Keratinocyte (primary cell): ENCODE measurements at regions not wholly inside any gene's neighbourhood (a gene's known extent, or its start where the extent isn't known, plus 50 kb on each side); places are given as distances from the start of the nearest gene placed in this dataset.

Experiments used
- DNase-seq: peaks from one replicate; pipeline ENCODE4 v3.0.0-alpha.2; 2011; ENCODE audit warnings: low read depth, missing footprints, low spot score
- FAIRE-seq: peaks from 2 replicates; lab custom pipeline; 2011; peaks lifted over from hg19 to GRCh38; lab: Jason Lieb, UNC
- H2AFZ ChIP-seq: 2 replicates; pipeline ENCODE4 v1.6.0; 2012; ENCODE audit warnings: low read length, control low read depth, inconsistent platforms; ENCODE audit not compliant: control insufficient read depth
- H3K27ac ChIP-seq: 2 replicates; pipeline ENCODE4 v1.5.1; 2011; ENCODE audit warnings: low read length; ENCODE audit not compliant: control insufficient read depth, insufficient read depth
- H3K27me3 ChIP-seq: 3 replicates; pipeline ENCODE4 v1.6.0; 2011; ENCODE audit warnings: low read length; ENCODE audit not compliant: control insufficient read depth, insufficient read depth; ENCODE audit errors: extremely low read depth
- H3K36me3 ChIP-seq, 2 experiments: 2 replicates in 1 of 2; 3 replicates in 1 of 2; pipeline ENCODE4 v1.5.1; 2011; ENCODE audit warnings: low read length in 2 of 2, mild to moderate bottlenecking in 1 of 2; ENCODE audit not compliant: control insufficient read depth in 2 of 2, insufficient read depth in 2 of 2; ENCODE audit errors: extremely low read depth in 1 of 2
- H3K4me1 ChIP-seq: 3 replicates; pipeline ENCODE4 v1.5.1; 2011; ENCODE audit warnings: low read length; ENCODE audit not compliant: control insufficient read depth, insufficient read depth; ENCODE audit errors: extremely low read depth
- H3K4me2 ChIP-seq: 3 replicates; pipeline ENCODE4 v1.6.0; 2011; ENCODE audit warnings: low read depth, low read length; ENCODE audit not compliant: control insufficient read depth, insufficient read depth; ENCODE audit errors: extremely low read depth
- H3K4me3 ChIP-seq, 3 experiments: fragments of 200-600 bp in 1 of 3; sonication (generic) in 1 of 3; 2 replicates in 2 of 3; 3 replicates in 1 of 3; pipeline ENCODE4 v1.5.1; 2011 to 2016; ENCODE audit warnings: low read length in 3 of 3, mild to moderate bottlenecking in 3 of 3, control low read depth in 2 of 3, inconsistent platforms in 1 of 3, low read depth in 1 of 3, mixed read lengths in 1 of 3, mixed run types in 1 of 3, moderate library complexity in 1 of 3; ENCODE audit not compliant: control insufficient read depth in 2 of 3, insufficient read depth in 2 of 3; ENCODE audit errors: extremely low read depth in 1 of 3
- H3K79me2 ChIP-seq: 2 replicates; pipeline ENCODE4 v1.6.0; 2012; ENCODE audit warnings: low read length; ENCODE audit not compliant: control insufficient read depth, insufficient read depth
- H3K9ac ChIP-seq: 3 replicates; pipeline ENCODE4 v1.6.0; 2011; ENCODE audit warnings: low read length; ENCODE audit not compliant: control insufficient read depth, insufficient read depth; ENCODE audit errors: extremely low read depth
- H3K9me1 ChIP-seq: 3 replicates; pipeline ENCODE4 v1.6.0; 2011; ENCODE audit warnings: low read length; ENCODE audit not compliant: control insufficient read depth, insufficient read depth; ENCODE audit errors: extremely low read depth
- H3K9me3 ChIP-seq: 2 replicates; pipeline ENCODE4 v1.5.1; 2012; ENCODE audit warnings: low read depth, low read length; ENCODE audit not compliant: control insufficient read depth
- H4K20me1 ChIP-seq: 3 replicates; pipeline ENCODE4 v1.6.0; 2011; ENCODE audit warnings: low read length; ENCODE audit not compliant: control insufficient read depth, insufficient read depth; ENCODE audit errors: extremely low read depth
- EZH2 ChIP-seq: IDR thresholded peaks from one replicate; pipeline ENCODE4 v1.6.1; 2012; ENCODE audit warnings: inconsistent platforms, mild to moderate bottlenecking, low read length, moderate library complexity
- dilution Hi-C: fragments of 300-500 bp; cut with MboI; formaldehyde crosslinking; loops from one replicate; pipeline ENCODE4 v1.7.0; 2020; ENCODE audit warnings: low sequenced_read_pairs; ENCODE audit not compliant: extremely low pct_ligation_motif_present
- TF ChIP-seq, protein P1 (sequence below), 3 experiments: IDR thresholded peaks in 1 of 3; conservative IDR thresholded peaks in 1 of 3; optimal IDR thresholded peaks in 1 of 3; 2 replicates in 2 of 3; 3 replicates in 1 of 3; pipeline versions ENCODE3 to v1.5.1; 2011; ENCODE audit warnings: low read length in 3 of 3, mild to moderate bottlenecking in 3 of 3, moderate library complexity in 2 of 3, control low read depth in 1 of 3, inconsistent platforms in 1 of 3; ENCODE audit not compliant: insufficient read depth in 2 of 3; ENCODE audit errors: extremely low read depth in 1 of 3

DNA sequence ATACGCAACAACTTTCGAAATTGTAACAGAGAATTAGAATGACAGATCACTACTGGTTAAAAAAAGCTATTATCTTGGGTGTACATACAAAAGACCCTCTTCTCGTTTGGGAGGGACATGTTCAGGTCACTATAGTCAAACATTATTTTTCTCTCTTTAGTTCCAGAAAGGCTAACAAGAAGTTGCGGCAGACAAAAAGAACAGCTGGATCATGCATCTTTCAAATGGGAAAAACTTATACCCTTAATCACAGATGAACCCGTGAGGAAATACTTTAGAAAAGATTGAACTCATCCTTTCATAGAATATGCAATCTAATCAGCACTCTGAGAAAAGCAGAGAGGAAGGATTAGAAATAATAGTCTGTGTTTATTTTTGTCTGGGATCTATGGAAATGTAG lies 72.5 kb downstream of the EVX1 start:
- dilution Hi-C loops, result no loop called here
- no peaks in the 10 kb centered on the region for H3K4me1 ChIP-seq

DNA sequence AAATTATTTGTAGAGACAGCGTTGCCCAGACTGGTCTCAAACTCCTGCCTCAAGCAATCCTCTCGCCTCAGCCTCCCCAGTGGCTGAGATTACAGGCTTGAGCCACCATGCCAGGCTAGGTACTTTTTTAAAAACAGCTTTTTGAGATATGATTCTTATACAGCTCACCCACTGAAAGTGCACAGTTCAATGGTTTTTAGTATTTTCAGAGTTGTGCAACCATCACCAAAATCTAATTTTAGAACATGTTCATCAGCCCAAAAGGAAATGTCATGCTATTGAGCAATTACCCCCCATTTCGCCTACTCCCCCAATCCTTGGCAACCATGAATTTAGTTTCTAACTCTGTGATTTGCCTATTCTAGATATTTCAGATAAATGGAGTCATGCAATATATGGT lies 73.7 kb downstream of the EVX1 start:
- FAIRE-seq (no peak), DNase-seq (no peak)
- no peak overlapping the region for H3K9ac ChIP-seq
- no peaks in the 10 kb centered on the region for H3K79me2 ChIP-seq
- no peaks in the 10 kb centered on the region for H3K4me1 ChIP-seq
- H3K4me3 ChIP-seq, result no peak overlapping the region
- H3K27me3 ChIP-seq, result peaks cover 24% of the 10 kb centered on the region
- H3K27ac ChIP-seq, result no peak overlapping the region
- no peaks in the 10 kb centered on the region for H4K20me1 ChIP-seq
- H2AFZ ChIP-seq, result no peak overlapping the region
- H3K4me2 ChIP-seq, result no peak overlapping the region
- H3K9me3 ChIP-seq, result no peaks in the 10 kb centered on the region
- dilution Hi-C loops, result no loop called here
- no peaks in the 10 kb centered on the region for H3K9me1 ChIP-seq
- no peak for TF ChIP-seq EZH2
- H3K36me3 ChIP-seq, result no peaks in the 10 kb centered on the region

More for the DNA sequence above, 72.5 kb downstream of the EVX1 start:
- H3K9me1 ChIP-seq, result no peaks in the 10 kb centered on the region
- no peaks in the 10 kb centered on the region for H3K9me3 ChIP-seq
- H3K9ac ChIP-seq, result no peak overlapping the region
- no peak overlapping the region for H3K4me2 ChIP-seq
- TF ChIP-seq, protein P1, sequence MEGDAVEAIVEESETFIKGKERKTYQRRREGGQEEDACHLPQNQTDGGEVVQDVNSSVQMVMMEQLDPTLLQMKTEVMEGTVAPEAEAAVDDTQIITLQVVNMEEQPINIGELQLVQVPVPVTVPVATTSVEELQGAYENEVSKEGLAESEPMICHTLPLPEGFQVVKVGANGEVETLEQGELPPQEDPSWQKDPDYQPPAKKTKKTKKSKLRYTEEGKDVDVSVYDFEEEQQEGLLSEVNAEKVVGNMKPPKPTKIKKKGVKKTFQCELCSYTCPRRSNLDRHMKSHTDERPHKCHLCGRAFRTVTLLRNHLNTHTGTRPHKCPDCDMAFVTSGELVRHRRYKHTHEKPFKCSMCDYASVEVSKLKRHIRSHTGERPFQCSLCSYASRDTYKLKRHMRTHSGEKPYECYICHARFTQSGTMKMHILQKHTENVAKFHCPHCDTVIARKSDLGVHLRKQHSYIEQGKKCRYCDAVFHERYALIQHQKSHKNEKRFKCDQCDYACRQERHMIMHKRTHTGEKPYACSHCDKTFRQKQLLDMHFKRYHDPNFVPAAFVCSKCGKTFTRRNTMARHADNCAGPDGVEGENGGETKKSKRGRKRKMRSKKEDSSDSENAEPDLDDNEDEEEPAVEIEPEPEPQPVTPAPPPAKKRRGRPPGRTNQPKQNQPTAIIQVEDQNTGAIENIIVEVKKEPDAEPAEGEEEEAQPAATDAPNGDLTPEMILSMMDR (optimal IDR thresholded peaks at IDR 0.05 in 1 of 3, IDR thresholded peaks at IDR 0.05 in 1 of 3, conservative IDR thresholded peaks at IDR 0.05 in 1 of 3; ENCODE audit: extremely low read depth in 1 of 3, insufficient read depth in 2 of 3, low read length in 3 of 3), result no peak
- no peak for TF ChIP-seq EZH2
- H3K79me2 ChIP-seq, result no peaks in the 10 kb centered on the region
- no peaks in the 10 kb centered on the region for H4K20me1 ChIP-seq
- no peak overlapping the region for H2AFZ ChIP-seq
- no peak for DNase-seq
- H3K4me3 ChIP-seq, result no peak overlapping the region
- no peak for FAIRE-seq
- peaks cover 21% of the 10 kb centered on the region for H3K27me3 ChIP-seq
- no peak overlapping the region for H3K27ac ChIP-seq
- no peaks in the 10 kb centered on the region for H3K36me3 ChIP-seq

DNA sequence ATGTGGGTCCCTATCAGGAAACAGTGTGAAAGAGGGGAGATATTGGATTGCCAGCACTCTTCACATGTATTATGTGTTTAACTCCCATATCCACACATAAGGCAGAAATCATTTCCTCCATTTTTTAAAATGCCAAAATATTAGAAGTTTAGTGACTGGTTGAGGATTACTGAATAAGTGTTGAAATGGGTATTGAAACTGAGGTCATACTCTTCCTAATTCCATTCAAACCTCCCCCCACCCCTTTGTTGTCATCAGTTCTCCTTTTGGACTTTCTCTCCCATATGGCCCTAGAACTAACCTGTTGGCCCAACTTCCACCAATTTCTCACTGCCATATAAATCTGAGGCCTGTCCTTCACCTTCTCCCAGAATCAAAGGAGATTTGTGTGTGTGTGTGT lies 81.6 kb downstream of the EVX1 start:
- no peaks in the 10 kb centered on the region for H3K9me1 ChIP-seq
- H3K36me3 ChIP-seq, result no peaks in the 10 kb centered on the region
- no peaks in the 10 kb centered on the region for H3K79me2 ChIP-seq
- no peak overlapping the region for H2AFZ ChIP-seq
- no peaks in the 10 kb centered on the region for H3K9me3 ChIP-seq
- H3K4me3 ChIP-seq, result no peak overlapping the region
- no peak overlapping the region for H3K27ac ChIP-seq
- H3K4me2 ChIP-seq, result no peak overlapping the region
- H3K4me1 ChIP-seq, result no peaks in the 10 kb centered on the region
- FAIRE-seq, result no peak
- DNase-seq, result no peak
- H3K9ac ChIP-seq, result no peak overlapping the region
- H3K27me3 ChIP-seq, result peaks cover 10% of the 10 kb centered on the region
- dilution Hi-C loops, result no loop called here
- no peak for TF ChIP-seq EZH2
- TF ChIP-seq, protein P1 (optimal IDR thresholded peaks at IDR 0.05 in 1 of 3, IDR thresholded peaks at IDR 0.05 in 1 of 3, conservative IDR thresholded peaks at IDR 0.05 in 1 of 3; ENCODE audit: extremely low read depth in 1 of 3, insufficient read depth in 2 of 3, low read length in 3 of 3), result no peak
- no peaks in the 10 kb centered on the region for H4K20me1 ChIP-seq
